ENCODE measurements at regions not wholly inside any gene's neighbourhood (a gene's known extent, or its start where the extent isn't known, plus 50 kb on each side); places are given as distances from the start of the nearest gene placed in this dataset.

DNA sequence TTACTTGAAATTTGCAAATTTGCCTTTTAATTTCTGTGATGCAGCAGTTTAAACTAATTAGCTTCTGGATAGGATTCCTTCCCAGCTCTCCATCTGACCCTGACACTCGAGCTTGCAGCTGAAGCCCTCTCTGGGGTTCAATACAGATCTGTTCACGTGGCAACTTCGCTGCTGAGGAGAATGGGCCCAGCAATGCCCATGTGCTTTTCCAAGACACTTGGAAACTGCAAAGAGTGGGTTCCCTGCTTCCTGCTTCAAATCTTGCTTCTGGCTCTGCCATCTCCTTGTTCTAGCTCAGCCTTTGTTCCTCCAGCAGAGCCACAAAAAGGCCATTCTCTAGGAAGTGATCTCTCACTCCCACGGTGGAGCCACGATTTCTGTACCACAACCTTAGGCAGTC is 50.0 kb upstream of the IRX6 start:
- no peak for DNase-seq

Data from occipital lobe (tissue), 1 donor.